Breast epithelium (tissue), 3 donors: ENCODE measurements at regions not wholly inside any gene's neighbourhood (a gene's known extent, or its start where the extent isn't known, plus 50 kb on each side); places are given as distances from the start of the nearest gene placed in this dataset.

ENCODE experiments used
- CTCF ChIP-seq, 3 donors: fragments of 450-650 bp; IDR thresholded peaks; one replicate each; pipeline ENCODE4 v1.5.1; 2016 to 2017; ENCODE audit warnings: antibody characterized with exemption in 3 of 3, mild to moderate bottlenecking in 3 of 3, moderate library complexity in 3 of 3
- POLR2A ChIP-seq: fragments of 450-650 bp; IDR thresholded peaks from one replicate; pipeline ENCODE4 v1.6.1; 2016; ENCODE audit warnings: antibody characterized with exemption, mild to moderate bottlenecking, moderate library complexity
- POLR2AphosphoS5 ChIP-seq, 3 donors: sonication (generic); formaldehyde crosslinking; IDR thresholded peaks; one replicate each; pipeline ENCODE4 v1.6.1; 2017; ENCODE audit warnings: antibody characterized with exemption in 3 of 3

GRCh38 chr21:27321791-27322190 lies 354.9 kb upstream of the ADAMTS5 start:
- TF ChIP-seq CTCF (IDR thresholded peaks at IDR 0.05) (no peak), POLR2A (no peak), POLR2AphosphoS5 (IDR thresholded peaks at IDR 0.05) (no peak)
